AG09309 (cell line): ENCODE measurements at regions not wholly inside any gene's neighbourhood (a gene's known extent, or its start where the extent isn't known, plus 50 kb on each side); places are given as distances from the start of the nearest gene placed in this dataset.

ENCODE experiments used
- DNase-seq: peaks from one replicate; pipeline ENCODE4 v3.0.0-alpha.2; 2010; ENCODE audit warnings: low read depth
- H3K4me3 ChIP-seq: 2 replicates; pipeline ENCODE4 v1.5.1; 2011; ENCODE audit warnings: mild to moderate bottlenecking, low read depth, low read length, moderate library complexity; ENCODE audit not compliant: control insufficient read depth
- CTCF ChIP-seq: IDR thresholded peaks from 2 replicates; pipeline ENCODE4 v1.5.1; 2011; ENCODE audit warnings: mild to moderate bottlenecking, low read depth, low read length, inconsistent platforms; ENCODE audit not compliant: insufficient read depth, control insufficient read depth; ENCODE audit errors: missing control alignments

GRCh38 chr15:69742361-69742760 lies 289.7 kb downstream of the RPLP1 start:
- DNase-seq: no peak
- TF ChIP-seq CTCF: no peak
- no peak overlapping the region for H3K4me3 ChIP-seq

GRCh38 chr15:69743091-69743490 lies 290.5 kb downstream of the RPLP1 start:
- DNase-seq: no peak
- TF ChIP-seq CTCF: no peak
- H3K4me3 ChIP-seq: no peak overlapping the region

DNA sequence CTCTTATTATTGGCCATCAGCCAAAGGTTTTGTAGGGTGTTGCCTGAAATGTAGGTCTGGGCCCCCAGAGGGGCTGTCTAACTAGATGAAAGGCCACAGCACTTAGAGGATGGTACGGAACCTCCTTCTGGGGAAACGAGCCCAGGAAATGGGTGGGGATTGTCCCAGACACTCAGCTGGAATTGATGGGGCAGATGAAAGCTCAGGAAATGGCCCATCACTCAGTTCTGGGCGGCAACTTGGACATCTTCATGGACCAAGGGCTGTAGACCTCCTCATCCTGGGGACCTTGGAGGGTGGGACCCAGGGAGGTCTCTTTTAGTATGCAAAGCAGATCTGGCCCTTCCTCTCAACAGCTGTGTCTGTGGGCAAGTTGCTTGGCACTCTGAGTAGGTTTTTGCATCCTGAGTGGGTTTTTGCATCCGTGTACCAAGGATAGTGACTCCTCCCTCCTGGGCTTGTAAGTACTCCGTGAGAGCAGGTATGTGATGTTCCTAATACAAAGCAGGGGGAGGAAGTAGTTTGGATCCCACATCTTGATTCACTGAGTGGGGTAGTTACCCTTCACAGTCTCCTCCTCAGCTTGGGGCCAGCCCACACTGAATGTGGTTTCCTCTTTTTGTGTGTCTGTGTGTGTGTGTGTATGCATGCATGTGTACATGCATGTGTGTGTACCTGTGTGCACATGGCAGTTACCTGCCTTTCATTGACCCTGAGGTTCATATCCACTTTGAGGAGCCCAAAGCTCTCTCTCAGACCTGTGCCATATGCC lies 292.0 kb downstream of the RPLP1 start:
- DNase-seq: no peak
- no peak overlapping the region for H3K4me3 ChIP-seq
- no peak for TF ChIP-seq CTCF

GRCh38 chr15:69747193-69747592 lies 294.6 kb downstream of the RPLP1 start:
- no peak for TF ChIP-seq CTCF
- no peak overlapping the region for H3K4me3 ChIP-seq
- no peak for DNase-seq

DNA sequence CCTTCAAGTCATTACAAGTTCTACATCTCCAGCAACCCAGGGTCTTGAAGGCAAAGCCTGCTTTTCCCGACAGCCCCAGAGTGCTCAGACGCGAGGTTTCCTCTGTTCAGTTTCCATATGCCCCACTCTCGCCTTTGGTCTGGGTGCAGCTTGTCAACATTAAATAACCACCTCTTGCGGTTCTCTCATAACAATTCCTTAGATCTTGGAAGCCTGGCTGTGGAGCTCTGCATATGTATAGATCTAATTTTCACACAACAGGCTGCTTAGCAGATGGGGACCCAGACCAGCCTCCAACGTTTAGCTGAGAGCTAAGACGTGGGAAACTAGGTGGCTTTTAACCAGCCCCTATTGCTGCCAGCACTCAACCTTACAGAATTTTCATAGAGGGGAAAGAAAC lies 295.5 kb downstream of the RPLP1 start:
- no peak overlapping the region for H3K4me3 ChIP-seq
- TF ChIP-seq CTCF: no peak
- DNase-seq: no peak

- DNase-seq: no peak
- H3K4me3 ChIP-seq: no peak overlapping the region
- no peak for TF ChIP-seq CTCF
These were observed 296.1 kb downstream of the RPLP1 start for GRCh38 chr15:69748576-69749185.
